Activated naive CD8-positive, alpha-beta T cell treated with anti-CD3 and anti-CD28 coated beads, Interleukin-2, amount 10 ng/mL, durations not matched to agents 7 days and 5 days (primary cell): ENCODE measurements at regions not wholly inside any gene's neighbourhood (a gene's known extent, or its start where the extent isn't known, plus 50 kb on each side); places are given as distances from the start of the nearest gene placed in this dataset.
"Not testable (repeated sequence)": the region's sequence is repeated elsewhere in the genome, so short reads cannot be mapped to it uniquely, and the experiment has no call there.

ENCODE experiments used
- ATAC-seq: fragments of 150-1000 bp; cut with Tn5 transposase; one replicate; pipeline ENCODE4 v1.10.0; 2021; ENCODE audit warnings: low read depth, moderate library complexity
- POLR2A ChIA-PET: fragments of 350-600 bp; sonication (Branson Sonifier 250); formaldehyde crosslinking; loops from one replicate; lab custom pipeline; 2021; ENCODE audit warnings: antibody characterized with exemption; lab: Charles Lee
- DNase-seq: peaks from one replicate; pipeline ENCODE4 v3.0.0; 2021
- H3K27ac Mint-ChIP-seq: one replicate; pipeline ENCODE4 v1.8.0; 2022; ENCODE audit warnings: mild to moderate bottlenecking, mixed read lengths
- H3K27me3 Mint-ChIP-seq: one replicate; pipeline ENCODE4 v1.8.0; 2022; ENCODE audit warnings: mild to moderate bottlenecking, moderate library complexity, mixed read lengths
- H3K36me3 Mint-ChIP-seq: one replicate; pipeline ENCODE4 v1.8.0; 2021; ENCODE audit warnings: mild to moderate bottlenecking, mixed read lengths
- H3K4me1 Mint-ChIP-seq: one replicate; pipeline ENCODE4 v1.8.0; 2021; ENCODE audit warnings: mixed read lengths
- H3K4me3 Mint-ChIP-seq: one replicate; pipeline ENCODE4 v1.8.0; 2022; ENCODE audit warnings: mild to moderate bottlenecking, moderate library complexity, mixed read lengths
- H3K9me3 Mint-ChIP-seq: one replicate; pipeline ENCODE4 v1.8.0; 2021; ENCODE audit warnings: mixed read lengths

DNA sequence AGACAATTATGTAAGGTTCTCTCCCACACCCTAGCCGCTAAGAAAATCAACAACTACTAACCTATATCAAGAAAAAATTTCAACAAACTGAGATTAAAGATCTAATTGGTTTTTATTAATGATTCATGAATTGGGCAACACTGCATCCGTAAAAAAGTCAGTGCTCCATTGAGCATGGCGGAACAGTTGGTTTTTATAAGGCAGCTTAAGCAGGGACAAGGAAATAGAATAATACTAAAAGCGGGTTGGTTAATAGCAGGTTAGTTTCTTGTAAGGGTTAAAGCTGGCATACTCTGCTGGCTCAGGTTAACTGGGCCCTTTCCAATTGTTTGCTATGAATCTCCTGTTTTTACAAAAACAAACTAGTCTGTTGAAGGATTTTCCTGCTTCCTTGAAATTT is 202.3 kb upstream of the RASGEF1B start:
- Mint-ChIP-seq H3K36me3 (no peaks in the 10 kb centered on the region), H3K4me1 (no peaks in the 10 kb centered on the region), H3K27me3 (no peaks in the 10 kb centered on the region), H3K4me3 (no peak overlapping the region), H3K9me3 (no peaks in the 10 kb centered on the region), H3K27ac (no peak overlapping the region)
- DNase-seq (no peak), ATAC-seq (no peak)
- POLR2A ChIA-PET = no interaction called here

- H3K36me3 Mint-ChIP-seq, H3K4me3 Mint-ChIP-seq, H3K4me1 Mint-ChIP-seq, DNase-seq, POLR2A ChIA-PET, H3K9me3 Mint-ChIP-seq, H3K27ac Mint-ChIP-seq, ATAC-seq, H3K27me3 Mint-ChIP-seq: not testable (repeated sequence)
These were observed 196.6 kb upstream of the RASGEF1B start for GRCh38 chr4:81668328-81668727.

- Mint-ChIP-seq H3K4me3 (no peak overlapping the region), H3K27ac (no peak overlapping the region), H3K9me3 (no peaks in the 10 kb centered on the region), H3K36me3 (no peaks in the 10 kb centered on the region), H3K4me1 (no peaks in the 10 kb centered on the region), H3K27me3 (no peaks in the 10 kb centered on the region)
- ATAC-seq (no peak), DNase-seq (no peak)
- POLR2A ChIA-PET = no interaction called here
These were observed 195.8 kb upstream of the RASGEF1B start for GRCh38 chr4:81667539-81667938.

DNA sequence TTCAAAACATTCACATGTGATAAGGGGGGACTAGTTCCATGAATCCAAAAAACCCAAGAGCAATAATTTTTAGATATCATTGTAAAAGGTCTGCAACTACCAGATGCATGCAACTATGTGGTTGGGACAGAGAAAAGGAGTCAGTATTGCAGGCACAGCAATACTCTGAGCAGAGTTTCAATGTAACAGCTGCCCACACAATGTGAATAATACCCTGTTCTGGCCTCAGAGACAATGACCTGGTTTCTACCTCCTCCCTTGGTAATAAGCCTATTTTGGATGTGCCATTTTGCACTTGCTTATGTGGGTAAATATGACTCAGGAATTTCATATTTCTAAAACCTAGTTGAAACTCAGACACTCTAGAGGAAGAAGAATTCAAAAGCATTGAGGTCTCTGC is 194.8 kb upstream of the RASGEF1B start:
- no peak for DNase-seq
- ATAC-seq = no peak
- Mint-ChIP-seq H3K27me3 (no peaks in the 10 kb centered on the region), H3K4me3 (no peak overlapping the region), H3K9me3 (no peaks in the 10 kb centered on the region), H3K36me3 (no peaks in the 10 kb centered on the region), H3K27ac (no peak overlapping the region), H3K4me1 (no peaks in the 10 kb centered on the region)
- POLR2A ChIA-PET = interaction anchor here (0.7 kb wide), 1 partner anchor 756 kb away, joined by 4 read pairs; no protein-coding TSS in a partner anchor

GRCh38 chr4:81665649-81666048 is 193.9 kb upstream of the RASGEF1B start:
- Mint-ChIP-seq H3K27me3 (no peaks in the 10 kb centered on the region), H3K4me3 (no peak overlapping the region), H3K9me3 (no peaks in the 10 kb centered on the region), H3K4me1 (no peaks in the 10 kb centered on the region), H3K27ac (no peak overlapping the region), H3K36me3 (no peaks in the 10 kb centered on the region)
- no peak for DNase-seq
- no peak for ATAC-seq
- POLR2A ChIA-PET = interaction anchor here (0.7 kb wide), 1 partner anchor 756 kb away, joined by 4 read pairs; no protein-coding TSS in a partner anchor

DNA sequence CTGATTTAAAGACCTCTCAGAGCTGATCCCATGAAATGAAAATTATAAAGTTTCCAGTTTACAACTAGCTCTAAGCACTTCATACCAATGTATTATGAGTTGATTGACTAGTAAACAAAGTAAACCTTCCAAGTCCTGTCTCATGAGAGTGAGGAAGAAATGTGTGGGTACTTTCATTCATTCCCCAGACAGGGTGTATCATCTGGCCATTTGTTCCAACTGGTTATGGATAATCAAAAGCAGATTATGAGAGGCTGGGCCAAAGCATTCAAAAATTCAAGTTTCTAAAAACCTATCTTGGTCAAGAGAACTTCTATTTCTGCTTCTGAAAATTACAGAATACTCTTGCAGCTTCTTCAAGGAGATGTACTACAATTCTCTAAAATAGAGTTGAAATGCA is 193.3 kb upstream of the RASGEF1B start:
- H3K27ac Mint-ChIP-seq = no peak overlapping the region
- H3K4me1 Mint-ChIP-seq = no peaks in the 10 kb centered on the region
- H3K36me3 Mint-ChIP-seq = no peaks in the 10 kb centered on the region
- POLR2A ChIA-PET = no interaction called here
- DNase-seq = no peak
- ATAC-seq = no peak
- no peak overlapping the region for H3K4me3 Mint-ChIP-seq
- H3K27me3 Mint-ChIP-seq = no peaks in the 10 kb centered on the region
- peaks cover 5% of the 10 kb centered on the region for H3K9me3 Mint-ChIP-seq

DNA sequence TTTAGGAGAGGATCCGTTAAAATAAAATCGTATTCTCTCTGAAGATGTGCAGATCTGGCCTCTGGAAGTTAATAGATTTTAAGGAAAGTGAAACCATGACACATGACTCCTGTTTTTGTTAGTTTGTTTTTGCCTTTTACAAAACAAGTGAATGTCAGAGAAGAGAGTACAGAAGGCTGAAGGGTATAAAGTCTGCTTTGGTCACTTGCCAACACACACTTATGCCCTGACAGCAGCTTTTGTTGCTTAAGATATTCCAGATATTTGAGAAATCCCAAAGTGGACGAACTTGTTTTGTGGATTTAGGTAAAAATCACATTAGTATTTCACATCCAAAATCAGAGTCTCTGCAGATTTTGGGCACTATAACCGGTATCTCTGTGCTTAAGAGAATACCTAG is 192.4 kb upstream of the RASGEF1B start:
- H3K4me1 Mint-ChIP-seq = no peaks in the 10 kb centered on the region
- no peak overlapping the region for H3K4me3 Mint-ChIP-seq
- POLR2A ChIA-PET = no interaction called here
- H3K36me3 Mint-ChIP-seq = no peaks in the 10 kb centered on the region
- ATAC-seq = no peak
- H3K27me3 Mint-ChIP-seq = no peaks in the 10 kb centered on the region
- H3K27ac Mint-ChIP-seq = no peak overlapping the region
- H3K9me3 Mint-ChIP-seq = peaks cover 7% of the 10 kb centered on the region
- no peak for DNase-seq

DNA sequence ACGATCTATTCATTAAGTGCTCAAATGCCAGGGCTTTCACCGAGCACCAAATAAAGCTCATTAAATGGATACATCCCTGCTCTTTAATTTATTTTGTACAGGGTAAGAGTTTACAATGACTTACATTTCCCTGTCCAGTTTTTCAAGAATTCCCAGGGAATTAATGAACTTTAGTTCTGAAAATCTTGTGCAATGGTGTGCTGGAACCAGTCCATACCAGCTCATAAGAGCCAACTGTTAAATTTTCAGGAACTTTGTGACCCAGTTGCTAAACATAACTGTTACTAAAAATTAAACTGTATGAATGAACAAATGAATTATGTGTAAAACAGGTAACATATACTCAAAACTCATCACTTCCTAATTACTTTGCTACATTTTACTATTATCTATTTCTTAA is 191.7 kb upstream of the RASGEF1B start:
- DNase-seq (no peak), ATAC-seq (no peak)
- no peaks in the 10 kb centered on the region for H3K27me3 Mint-ChIP-seq
- POLR2A ChIA-PET = no interaction called here
- no peaks in the 10 kb centered on the region for H3K4me1 Mint-ChIP-seq
- peaks cover 8% of the 10 kb centered on the region for H3K9me3 Mint-ChIP-seq
- peaks cover 4% of the 10 kb centered on the region for H3K36me3 Mint-ChIP-seq
- no peak overlapping the region for H3K27ac Mint-ChIP-seq
- no peak overlapping the region for H3K4me3 Mint-ChIP-seq

DNA sequence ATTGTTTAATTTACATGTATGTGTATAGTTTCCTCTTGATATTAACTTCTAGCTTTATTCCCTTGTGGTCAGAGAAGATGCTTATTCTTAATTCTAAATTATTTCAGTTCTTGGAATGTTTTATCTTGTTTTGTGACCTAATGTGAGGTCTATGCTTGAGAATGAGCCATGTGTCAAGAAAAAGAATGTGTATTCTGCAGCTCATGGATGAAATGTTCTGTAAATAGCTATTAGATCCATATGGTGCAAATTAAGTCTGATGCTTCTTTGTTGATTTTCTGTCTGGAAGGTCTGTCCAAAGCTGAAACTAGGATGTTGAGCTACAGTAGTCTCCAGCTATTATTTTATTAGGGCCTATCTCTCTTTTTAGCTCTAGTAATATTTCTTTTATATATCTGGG is 187.3 kb upstream of the RASGEF1B start:
- Mint-ChIP-seq H3K27me3 (no peaks in the 10 kb centered on the region), H3K9me3 (peaks cover 11% of the 10 kb centered on the region), H3K27ac (no peak overlapping the region), H3K4me1 (no peaks in the 10 kb centered on the region), H3K36me3 (peaks cover 4% of the 10 kb centered on the region), H3K4me3 (no peak overlapping the region)
- DNase-seq = no peak
- ATAC-seq = no peak
- POLR2A ChIA-PET = no interaction called here

GRCh38 chr4:81652069-81652478 is 180.4 kb upstream of the RASGEF1B start:
- DNase-seq (no peak), ATAC-seq (no peak)
- no peak overlapping the region for H3K27ac Mint-ChIP-seq
- peaks cover 6% of the 10 kb centered on the region for H3K9me3 Mint-ChIP-seq
- peaks cover 38% of the 10 kb centered on the region for H3K4me1 Mint-ChIP-seq
- no peak overlapping the region for H3K4me3 Mint-ChIP-seq
- no peaks in the 10 kb centered on the region for H3K36me3 Mint-ChIP-seq
- POLR2A ChIA-PET = interaction anchor here (1.6 kb wide), 1 partner anchor 180 kb away, joined by 3 read pairs; the partner anchor contains the start of gene RASGEF1B
- no peaks in the 10 kb centered on the region for H3K27me3 Mint-ChIP-seq

DNA sequence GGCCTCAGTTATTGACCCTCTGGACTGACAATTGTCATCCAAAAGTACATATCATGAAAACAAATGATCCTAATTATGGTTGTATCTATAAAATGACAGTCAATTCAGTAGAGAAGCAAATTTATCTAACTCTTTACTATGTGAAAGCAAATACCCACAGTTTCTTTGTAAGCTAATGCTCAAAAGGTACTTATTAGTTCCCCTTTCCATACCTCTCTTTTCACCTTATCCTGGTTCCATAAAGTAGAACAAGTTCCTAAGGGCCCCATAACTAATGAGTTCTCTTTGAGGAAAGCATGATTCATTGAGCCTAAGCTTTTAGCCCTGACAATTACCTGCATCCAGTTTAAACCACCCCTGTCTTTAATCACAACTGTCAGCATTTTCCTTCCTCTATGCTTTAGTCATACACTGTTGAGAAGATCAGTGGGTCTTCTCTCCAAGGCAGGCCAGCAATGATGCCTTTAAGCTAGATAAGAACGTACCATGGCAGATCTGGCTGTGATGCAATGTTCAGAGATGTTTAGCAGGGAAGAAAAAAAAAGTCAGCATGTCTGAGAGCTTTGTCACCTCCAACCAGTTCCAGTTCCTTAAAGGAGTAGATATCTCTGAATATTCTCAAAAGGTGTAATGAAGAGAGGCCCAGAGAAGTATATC is 179.7 kb upstream of the RASGEF1B start:
- POLR2A ChIA-PET = interaction anchor here (0.9 to 1.6 kb wide), 2 partner anchors 179 to 180 kb away, joined by 3 read pairs; partner anchors contain the start of gene RASGEF1B
- ATAC-seq (no peak), DNase-seq (no peak)
- Mint-ChIP-seq H3K27me3 (no peaks in the 10 kb centered on the region), H3K27ac (no peak overlapping the region), H3K4me1 (peaks cover 40% of the 10 kb centered on the region), H3K9me3 (peaks cover 8% of the 10 kb centered on the region), H3K36me3 (peaks cover 2% of the 10 kb centered on the region), H3K4me3 (no peak overlapping the region)

DNA sequence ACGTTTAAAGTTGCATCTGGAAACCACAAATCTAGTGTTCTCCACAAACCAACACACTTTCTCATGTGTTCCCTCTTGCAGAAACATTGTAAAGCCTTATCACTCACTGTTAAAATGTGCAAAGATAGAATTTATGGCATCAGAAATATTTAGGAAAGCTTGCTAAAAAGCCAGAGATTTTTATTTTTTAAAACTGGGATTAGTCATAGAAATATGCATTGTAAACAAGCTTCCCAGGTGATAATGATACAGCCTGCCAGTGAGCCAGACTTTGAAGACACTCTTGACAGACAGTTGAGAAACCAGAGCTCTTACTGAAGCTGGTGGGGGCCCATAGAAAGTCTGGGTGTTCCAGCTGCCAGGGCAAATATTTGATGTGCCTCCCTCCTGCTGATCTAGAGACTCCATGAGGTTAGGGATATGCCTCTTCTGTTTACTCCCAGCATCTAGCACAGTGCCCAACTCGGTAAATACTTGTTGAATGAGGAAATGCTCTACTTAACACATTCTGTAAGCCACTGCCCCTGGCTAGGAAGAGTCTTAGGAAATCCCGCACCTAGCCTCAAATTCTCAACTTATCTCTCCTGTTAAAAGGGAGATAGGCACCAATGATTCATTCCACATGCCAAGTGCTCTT is 179.0 kb upstream of the RASGEF1B start:
- no peak overlapping the region for H3K27ac Mint-ChIP-seq
- H3K4me1 Mint-ChIP-seq = peaks cover 40% of the 10 kb centered on the region
- POLR2A ChIA-PET = interaction anchor here (0.9 to 1.6 kb wide), 2 partner anchors 179 to 180 kb away, joined by 3 read pairs; partner anchors contain the start of gene RASGEF1B

GRCh38 chr4:81648576-81649275 is 177.0 kb upstream of the RASGEF1B start:
- H3K4me1 Mint-ChIP-seq = peaks cover 40% of the 10 kb centered on the region

More for the DNA sequence above, 179.0 kb upstream of the RASGEF1B start:
- no peaks in the 10 kb centered on the region for H3K27me3 Mint-ChIP-seq
- DNase-seq (no peak), ATAC-seq (peak; percentile 10)
- H3K36me3 Mint-ChIP-seq = peaks cover 2% of the 10 kb centered on the region
- H3K9me3 Mint-ChIP-seq = peaks cover 8% of the 10 kb centered on the region
- peak overlapping the region; percentile 5 for H3K4me3 Mint-ChIP-seq

More at GRCh38 chr4:81648576-81649275, 177.0 kb upstream of the RASGEF1B start:
- peak; percentile 52 for DNase-seq
- Mint-ChIP-seq H3K27ac (peak overlapping the region; percentile 80), H3K4me3 (peak overlapping the region; percentile 70), H3K9me3 (peaks cover 7% of the 10 kb centered on the region), H3K27me3 (no peaks in the 10 kb centered on the region), H3K36me3 (peaks cover 8% of the 10 kb centered on the region)
- ATAC-seq = peak; percentile 95
- POLR2A ChIA-PET = interaction anchor here (0.5 to 1.9 kb wide), 2 partner anchors 177 to 182 kb away, joined by 3 to 7 read pairs; partner anchors contain the start of gene RASGEF1B
